ENCODE measurements at regions not wholly inside any gene's neighbourhood (a gene's known extent, or its start where the extent isn't known, plus 50 kb on each side); places are given as distances from the start of the nearest gene placed in this dataset.

- H4K8ac ChIP-seq (ENCODE audit: low read depth, low read length) = no peak overlapping the region
- no peaks in the 10 kb centered on the region for H3K27me3 ChIP-seq (ENCODE audit: control insufficient read depth in 3 of 3, insufficient read depth in 3 of 3, low read depth in 1 of 3, low read length in 3 of 3)
- no peak overlapping the region for H2AFZ ChIP-seq (ENCODE audit: low read length)
- no peak for DNase-seq (ENCODE audit: low spot score)
- no peak overlapping the region for H3K14ac ChIP-seq (ENCODE audit: low read length)
- no peak overlapping the region for H3K23ac ChIP-seq (ENCODE audit: low read depth, low read length, poor library complexity)
- H3K27ac ChIP-seq (replicated peaks; ENCODE audit: low read length) = no peak overlapping the region
- no peak overlapping the region for H2AK5ac ChIP-seq (ENCODE audit: low read depth, low read length)
- H3K4me1 ChIP-seq (ENCODE audit: control insufficient read depth in 2 of 2, insufficient read depth in 1 of 2, low read depth in 1 of 2, low read length in 2 of 2) = peaks cover 0 to 2% of the 10 kb centered on the region in 2 donors
- H2BK120ac ChIP-seq (ENCODE audit: low read depth, low read length) = no peak overlapping the region
- H3K4me2 ChIP-seq (ENCODE audit: insufficient read depth, low read length, poor library complexity, severe bottlenecking) = no peak overlapping the region
- H3K4me3 ChIP-seq (ENCODE audit: low read length in 2 of 2) = no peak overlapping the region
- no peak overlapping the region for H3K9ac ChIP-seq (ENCODE audit: low read depth, low read length, poor library complexity)
- H2BK15ac ChIP-seq (ENCODE audit: low read length) = no peak overlapping the region
- no peaks in the 10 kb centered on the region for H3K79me1 ChIP-seq (ENCODE audit: low read depth, low read length)
- H2BK5ac ChIP-seq (ENCODE audit: low read length) = no peak overlapping the region
- no peak overlapping the region for H4K91ac ChIP-seq (ENCODE audit: low read depth, low read length, poor library complexity)
- H2BK12ac ChIP-seq (ENCODE audit: low read length) = no peak overlapping the region
- H3K36me3 ChIP-seq (replicated peaks in 1 of 2; ENCODE audit: control insufficient read depth in 2 of 2, insufficient read depth in 2 of 2, low read length in 2 of 2) = no peaks in the 10 kb centered on the region
- no peak overlapping the region for H3K18ac ChIP-seq (ENCODE audit: low read length)
- no peak overlapping the region for H3K4ac ChIP-seq (ENCODE audit: low read length)
- H3K9me3 ChIP-seq (replicated peaks in 1 of 2; ENCODE audit: control insufficient read depth in 2 of 2, insufficient read depth in 1 of 2, low read depth in 1 of 2, low read length in 2 of 2) = no peaks in the 10 kb centered on the region
Observed at GRCh38 chr16:64590513-64590912, 531.4 kb downstream of the CDH11 start.

- H3K27me3 ChIP-seq (ENCODE audit: control insufficient read depth in 3 of 3, insufficient read depth in 3 of 3, low read depth in 1 of 3, low read length in 3 of 3) = no peaks in the 10 kb centered on the region
- no peak overlapping the region for H3K23ac ChIP-seq (ENCODE audit: low read depth, low read length, poor library complexity)
- no peak overlapping the region for H3K4me3 ChIP-seq (ENCODE audit: low read length in 2 of 2)
- no peak overlapping the region for H3K27ac ChIP-seq (replicated peaks; ENCODE audit: low read length)
- no peaks in the 10 kb centered on the region for H3K9me3 ChIP-seq (replicated peaks in 1 of 2; ENCODE audit: control insufficient read depth in 2 of 2, insufficient read depth in 1 of 2, low read depth in 1 of 2, low read length in 2 of 2)
- no CpG with 5 or more reads among the region's 5 CpGs for WGBS, 2 donors (ENCODE audit: extremely low coverage in 2 of 2, insufficient read length in 2 of 2, insufficient replicate concordance in 1 of 2)
- no peak overlapping the region for H3K18ac ChIP-seq (ENCODE audit: low read length)
- no peak overlapping the region for H4K91ac ChIP-seq (ENCODE audit: low read depth, low read length, poor library complexity)
- H2BK5ac ChIP-seq (ENCODE audit: low read length) = no peak overlapping the region
- no peaks in the 10 kb centered on the region for H3K36me3 ChIP-seq (replicated peaks in 1 of 2; ENCODE audit: control insufficient read depth in 2 of 2, insufficient read depth in 2 of 2, low read length in 2 of 2)
- no peak overlapping the region for H3K14ac ChIP-seq (ENCODE audit: low read length)
- no peak overlapping the region for H2AK5ac ChIP-seq (ENCODE audit: low read depth, low read length)
- H3K4me2 ChIP-seq (ENCODE audit: insufficient read depth, low read length, poor library complexity, severe bottlenecking) = no peak overlapping the region
- no peak overlapping the region for H2BK12ac ChIP-seq (ENCODE audit: low read length)
- no peak overlapping the region for H4K8ac ChIP-seq (ENCODE audit: low read depth, low read length)
- H3K4me1 ChIP-seq (ENCODE audit: control insufficient read depth in 2 of 2, insufficient read depth in 1 of 2, low read depth in 1 of 2, low read length in 2 of 2) = peaks cover 0 to 2% of the 10 kb centered on the region in 2 donors
- no peak overlapping the region for H2AFZ ChIP-seq (ENCODE audit: low read length)
- no peak for DNase-seq (ENCODE audit: low spot score)
- no peak overlapping the region for H2BK120ac ChIP-seq (ENCODE audit: low read depth, low read length)
- H2BK15ac ChIP-seq (ENCODE audit: low read length) = no peak overlapping the region
- no peak overlapping the region for H3K9ac ChIP-seq (ENCODE audit: low read depth, low read length, poor library complexity)
- H3K4ac ChIP-seq (ENCODE audit: low read length) = no peak overlapping the region
- no peaks in the 10 kb centered on the region for H3K79me1 ChIP-seq (ENCODE audit: low read depth, low read length)
Observed at GRCh38 chr16:64589836-64590235, 532.0 kb downstream of the CDH11 start.

- Histone ChIP-seq H3K36me3 (replicated peaks in 1 of 2; ENCODE audit: control insufficient read depth in 2 of 2, insufficient read depth in 2 of 2, low read length in 2 of 2) (no peaks in the 10 kb centered on the region), H3K79me1 (ENCODE audit: low read depth, low read length) (no peaks in the 10 kb centered on the region), H3K9me3 (replicated peaks in 1 of 2; ENCODE audit: control insufficient read depth in 2 of 2, insufficient read depth in 1 of 2, low read depth in 1 of 2, low read length in 2 of 2) (no peaks in the 10 kb centered on the region), H3K27ac (replicated peaks; ENCODE audit: low read length) (no peak overlapping the region), H3K4me2 (ENCODE audit: insufficient read depth, low read length, poor library complexity, severe bottlenecking) (no peak overlapping the region), H4K91ac (ENCODE audit: low read depth, low read length, poor library complexity) (no peak overlapping the region), H3K9ac (ENCODE audit: low read depth, low read length, poor library complexity) (no peak overlapping the region), H3K14ac (ENCODE audit: low read length) (no peak overlapping the region), H3K4me1 (ENCODE audit: control insufficient read depth in 2 of 2, insufficient read depth in 1 of 2, low read depth in 1 of 2, low read length in 2 of 2) (peaks cover 0 to 2% of the 10 kb centered on the region in 2 donors), H2AFZ (ENCODE audit: low read length) (peak overlapping the region; percentile 55), H4K8ac (ENCODE audit: low read depth, low read length) (no peak overlapping the region), H3K18ac (ENCODE audit: low read length) (no peak overlapping the region), H2BK120ac (ENCODE audit: low read depth, low read length) (no peak overlapping the region), H2BK12ac (ENCODE audit: low read length) (no peak overlapping the region), H3K27me3 (ENCODE audit: control insufficient read depth in 3 of 3, insufficient read depth in 3 of 3, low read depth in 1 of 3, low read length in 3 of 3) (no peaks in the 10 kb centered on the region), H3K4me3 (ENCODE audit: low read length in 2 of 2) (no peak overlapping the region), H3K4ac (ENCODE audit: low read length) (no peak overlapping the region), H2BK15ac (ENCODE audit: low read length) (no peak overlapping the region), H2AK5ac (ENCODE audit: low read depth, low read length) (no peak overlapping the region), H3K23ac (ENCODE audit: low read depth, low read length, poor library complexity) (no peak overlapping the region), H2BK5ac (ENCODE audit: low read length) (no peak overlapping the region)
- no CpG with 5 or more reads among the region's 3 CpGs for WGBS, 2 donors (ENCODE audit: extremely low coverage in 2 of 2, insufficient read length in 2 of 2, insufficient replicate concordance in 1 of 2)
- no peak for DNase-seq (ENCODE audit: low spot score)
Observed at GRCh38 chr16:64586781-64587180, 535.1 kb downstream of the CDH11 start.

- H3K36me3 ChIP-seq (replicated peaks in 1 of 2; ENCODE audit: control insufficient read depth in 2 of 2, insufficient read depth in 2 of 2, low read length in 2 of 2) = no peaks in the 10 kb centered on the region
- H3K18ac ChIP-seq (ENCODE audit: low read length) = no peak overlapping the region
- no peak overlapping the region for H2BK120ac ChIP-seq (ENCODE audit: low read depth, low read length)
- no peak overlapping the region for H2AFZ ChIP-seq (ENCODE audit: low read length)
- H3K27me3 ChIP-seq (ENCODE audit: control insufficient read depth in 3 of 3, insufficient read depth in 3 of 3, low read depth in 1 of 3, low read length in 3 of 3) = no peaks in the 10 kb centered on the region
- DNase-seq (ENCODE audit: low spot score) = no peak
- H2BK5ac ChIP-seq (ENCODE audit: low read length) = no peak overlapping the region
- peaks cover 0 to 2% of the 10 kb centered on the region in 2 donors for H3K4me1 ChIP-seq (ENCODE audit: control insufficient read depth in 2 of 2, insufficient read depth in 1 of 2, low read depth in 1 of 2, low read length in 2 of 2)
- no peak overlapping the region for H3K14ac ChIP-seq (ENCODE audit: low read length)
- no peak overlapping the region for H3K4me3 ChIP-seq (ENCODE audit: low read length in 2 of 2)
- no peak overlapping the region for H3K4me2 ChIP-seq (ENCODE audit: insufficient read depth, low read length, poor library complexity, severe bottlenecking)
- H3K9me3 ChIP-seq (replicated peaks in 1 of 2; ENCODE audit: control insufficient read depth in 2 of 2, insufficient read depth in 1 of 2, low read depth in 1 of 2, low read length in 2 of 2) = no peaks in the 10 kb centered on the region
- H3K9ac ChIP-seq (ENCODE audit: low read depth, low read length, poor library complexity) = no peak overlapping the region
- H3K79me1 ChIP-seq (ENCODE audit: low read depth, low read length) = no peaks in the 10 kb centered on the region
- H3K27ac ChIP-seq (replicated peaks; ENCODE audit: low read length) = no peak overlapping the region
- H3K4ac ChIP-seq (ENCODE audit: low read length) = no peak overlapping the region
- no peak overlapping the region for H4K91ac ChIP-seq (ENCODE audit: low read depth, low read length, poor library complexity)
- no peak overlapping the region for H2AK5ac ChIP-seq (ENCODE audit: low read depth, low read length)
- no peak overlapping the region for H3K23ac ChIP-seq (ENCODE audit: low read depth, low read length, poor library complexity)
- no peak overlapping the region for H2BK15ac ChIP-seq (ENCODE audit: low read length)
- no peak overlapping the region for H2BK12ac ChIP-seq (ENCODE audit: low read length)
- H4K8ac ChIP-seq (ENCODE audit: low read depth, low read length) = no peak overlapping the region
Observed at GRCh38 chr16:64585367-64585766, 536.5 kb downstream of the CDH11 start.
